ENCODE measurements at regions not wholly inside any gene's neighbourhood (a gene's known extent, or its start where the extent isn't known, plus 50 kb on each side); places are given as distances from the start of the nearest gene placed in this dataset.
A peak's percentile ranks its signal among the peaks of the same experiment; 100 is the strongest.
"Not testable (repeated sequence)": the region's sequence is repeated elsewhere in the genome, so short reads cannot be mapped to it uniquely, and the experiment has no call there.

DNA sequence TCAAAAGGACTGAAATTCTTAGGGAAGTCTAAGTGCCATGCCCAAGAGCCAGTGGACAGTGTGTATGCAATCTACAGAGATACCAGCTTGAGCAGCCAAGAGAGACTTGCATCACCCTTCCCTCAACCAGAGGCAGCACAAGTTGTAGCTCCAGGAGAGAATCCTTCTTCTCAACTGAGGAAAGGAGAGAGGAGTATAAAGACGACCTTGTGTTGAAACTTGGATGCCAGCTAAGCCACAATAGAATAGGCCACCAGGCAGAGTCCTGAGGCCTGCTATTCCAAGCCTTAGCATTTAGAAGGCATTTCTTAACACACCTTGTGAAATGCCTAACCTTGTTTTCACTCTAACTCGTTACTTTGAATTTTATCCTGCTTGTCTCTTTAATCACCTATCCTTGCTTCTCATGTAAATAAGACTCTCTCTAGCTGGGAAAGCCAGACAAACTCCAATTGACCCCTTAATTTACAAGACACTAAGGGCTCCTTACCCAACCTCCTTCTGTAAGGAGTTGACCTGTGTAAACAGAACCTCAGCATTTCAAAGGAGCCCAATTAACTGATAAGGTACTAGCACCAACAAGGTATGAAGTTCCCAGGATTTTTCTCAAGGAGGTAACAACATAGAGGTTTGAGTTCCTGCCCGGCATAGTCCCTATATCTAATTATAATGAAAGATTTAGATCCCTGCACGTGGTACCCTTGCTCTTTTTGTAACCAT lies 738.8 kb downstream of the AMY1C start:
- FAIRE-seq = no peak

DNA sequence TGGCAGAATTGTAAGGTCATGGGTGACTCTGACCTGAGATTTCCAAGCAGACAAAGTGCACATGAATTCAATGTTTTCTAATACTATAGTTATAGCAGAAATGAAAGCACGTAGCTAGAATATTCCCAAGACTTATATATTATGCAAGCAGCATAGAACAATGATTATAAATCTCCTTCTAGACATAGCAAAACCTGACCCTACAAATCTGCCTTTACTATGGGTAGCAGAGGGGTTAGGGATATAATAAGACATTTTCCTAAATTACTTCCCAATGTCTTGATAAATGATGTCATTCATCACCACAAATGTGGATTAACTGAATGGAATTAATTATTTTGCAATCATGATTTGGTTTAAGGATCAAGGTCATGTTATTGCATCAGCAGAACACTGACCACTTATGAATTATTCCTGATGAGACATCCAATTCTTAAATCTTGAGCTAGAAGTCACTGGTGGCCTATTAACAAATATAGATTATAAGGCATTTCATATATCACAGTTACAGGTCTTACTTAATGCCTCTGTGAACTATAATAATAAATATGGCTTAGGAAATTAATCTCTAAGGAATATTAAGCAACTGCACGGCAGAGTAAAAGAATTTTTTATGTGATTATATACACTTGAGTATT lies 776.6 kb downstream of the AMY1C start:
- FAIRE-seq = no peak

DNA sequence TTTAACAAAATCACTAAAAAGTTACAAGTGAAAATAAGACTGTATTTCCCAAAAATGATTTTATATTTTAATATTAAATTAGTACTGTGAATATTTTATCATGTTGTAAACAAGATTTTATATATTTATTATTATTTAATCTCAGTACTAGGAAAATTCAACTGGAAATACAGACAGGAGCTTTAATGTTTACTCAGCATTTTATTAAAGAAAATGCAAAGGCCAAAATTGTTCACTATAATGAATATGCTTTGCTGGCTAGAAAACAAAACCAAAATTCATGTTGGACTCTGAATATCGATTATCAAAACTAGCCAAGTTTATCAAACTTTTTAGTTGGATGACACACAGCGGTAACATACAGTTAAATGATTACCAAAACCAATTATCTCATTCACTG lies 782.3 kb downstream of the AMY1C start:
- FAIRE-seq = peak; percentile 33

DNA sequence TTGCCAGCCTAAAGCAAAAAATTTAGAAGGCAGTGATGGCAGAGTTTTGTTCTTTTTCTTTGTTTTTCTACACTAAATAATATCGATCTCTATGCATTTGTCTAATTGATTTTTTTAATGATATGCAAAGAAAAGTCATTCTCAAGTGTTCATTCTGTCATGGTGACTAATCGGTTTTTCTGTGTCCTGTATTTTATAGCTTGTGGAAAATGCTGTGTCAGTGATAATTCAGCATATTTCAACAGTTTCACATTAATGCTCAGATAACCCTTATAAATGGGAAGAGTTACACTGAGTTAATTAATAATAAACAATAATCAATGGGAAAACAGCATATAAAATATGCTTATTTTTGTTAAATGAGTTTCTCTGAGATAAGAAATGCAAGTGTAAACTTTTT lies 824.9 kb downstream of the AMY1C start:
- FAIRE-seq = no peak

DNA sequence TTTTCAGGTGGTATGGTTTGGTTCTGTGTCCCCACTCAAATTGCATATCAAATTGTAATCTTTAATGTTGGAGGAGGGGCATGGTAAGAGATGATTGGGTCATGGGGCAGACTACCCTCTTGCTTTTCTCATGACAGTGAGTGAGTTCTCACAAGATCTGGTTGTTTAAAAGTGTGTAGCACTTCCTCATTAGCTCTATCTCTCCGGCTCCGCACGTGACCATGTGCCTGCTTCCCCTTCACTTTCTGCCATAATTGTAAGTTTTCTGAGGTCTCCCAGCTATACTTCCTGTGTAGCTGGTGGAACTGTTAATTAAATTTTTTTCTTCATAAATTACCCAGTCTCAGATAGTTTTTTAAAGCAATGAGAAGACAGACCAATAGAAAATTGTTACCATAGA lies 843.2 kb downstream of the AMY1C start:
- no peak for FAIRE-seq

DNA sequence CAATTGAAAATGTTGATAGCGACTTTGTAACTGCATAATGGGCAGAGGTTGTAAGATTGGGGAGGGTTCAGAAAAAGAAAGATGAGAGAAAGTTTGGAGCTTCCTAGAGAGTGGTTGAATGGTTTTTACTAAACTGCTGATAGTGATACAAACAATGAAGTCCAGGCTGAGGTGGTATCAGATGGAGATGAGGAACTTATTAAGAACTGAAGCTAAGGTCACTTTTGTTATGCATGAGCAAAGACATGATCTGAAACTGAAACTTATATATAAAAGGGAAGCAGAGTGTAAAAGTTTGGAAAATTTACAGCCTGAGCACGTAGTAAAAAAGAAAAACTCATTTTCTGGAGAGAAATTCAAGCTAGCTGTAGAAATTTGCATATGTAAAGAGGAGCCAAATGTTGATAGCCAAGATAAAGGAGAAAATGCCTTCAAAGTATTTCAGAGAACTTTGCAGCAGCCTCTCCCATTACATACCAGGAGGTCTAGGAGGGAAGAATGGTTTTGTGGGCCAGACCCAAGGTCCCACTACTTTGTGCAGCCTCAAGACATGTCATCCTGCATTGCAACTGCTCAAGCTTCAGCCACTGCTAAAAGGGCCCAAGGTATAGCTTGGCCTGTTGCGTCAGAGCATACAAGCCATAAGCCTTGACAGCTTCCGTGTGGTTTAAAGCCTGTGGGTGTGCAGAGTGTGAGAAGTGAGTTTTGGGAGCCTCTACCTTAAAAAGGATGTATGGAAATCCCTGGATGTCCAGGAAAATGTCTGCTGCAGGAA lies 843.9 kb downstream of the AMY1C start:
- FAIRE-seq = no peak

DNA sequence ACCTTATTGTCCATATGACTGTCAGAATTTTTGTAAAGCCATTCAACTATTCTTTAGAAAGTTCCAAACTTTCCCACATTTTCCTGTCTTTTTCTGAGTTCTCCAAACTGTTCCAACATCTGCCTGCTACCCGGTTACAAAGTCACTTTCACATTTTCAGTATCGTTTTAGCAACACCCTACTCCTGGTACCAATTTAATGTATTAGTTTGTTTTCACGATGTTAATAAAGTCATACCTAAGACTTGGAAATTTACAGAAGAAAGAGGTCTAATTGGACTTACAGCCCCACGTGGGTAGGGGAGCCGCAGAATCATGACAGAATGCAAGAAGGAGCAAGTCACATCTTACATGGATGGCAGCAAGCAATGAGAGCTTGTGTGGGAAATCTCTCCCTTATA lies 867.8 kb downstream of the AMY1C start:
- no peak for FAIRE-seq

DNA sequence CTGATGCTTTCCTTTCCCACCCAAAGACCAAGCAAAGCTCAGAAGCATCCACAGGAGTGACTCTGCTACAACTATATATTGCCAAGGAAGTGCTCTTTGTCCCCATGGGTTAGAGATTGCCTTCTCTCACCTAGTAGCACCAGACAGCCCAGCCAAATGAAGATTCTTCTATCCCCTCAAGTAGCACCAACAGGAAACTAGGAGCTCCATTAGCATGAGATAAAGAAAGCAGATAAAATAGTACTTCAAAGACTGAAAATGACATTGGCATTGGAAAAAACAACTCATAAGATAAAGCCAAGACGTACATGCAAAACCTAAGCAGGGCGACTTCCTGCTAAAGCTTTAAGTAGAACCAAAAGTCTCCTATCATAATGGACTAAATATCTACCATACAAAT lies 871.5 kb downstream of the AMY1C start:
- FAIRE-seq = no peak

DNA sequence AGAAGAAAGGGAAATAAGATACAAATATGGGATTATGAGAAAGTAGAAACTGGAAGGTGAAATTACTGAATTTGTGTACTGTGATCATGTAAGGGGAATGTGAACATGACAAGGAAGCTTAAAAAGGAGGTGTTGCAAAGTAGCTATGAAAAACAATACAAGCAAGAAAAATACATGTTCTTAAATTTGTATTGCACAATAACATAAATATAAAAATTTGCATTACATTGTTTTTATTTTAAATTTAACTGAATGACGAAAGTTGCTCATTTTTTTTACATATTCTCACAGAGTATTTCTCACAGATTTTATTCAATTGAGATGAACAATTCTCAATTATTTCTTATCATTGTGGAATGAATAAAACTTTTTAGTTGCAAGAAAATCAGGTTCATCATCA lies 874.8 kb downstream of the AMY1C start:
- no peak for FAIRE-seq

DNA sequence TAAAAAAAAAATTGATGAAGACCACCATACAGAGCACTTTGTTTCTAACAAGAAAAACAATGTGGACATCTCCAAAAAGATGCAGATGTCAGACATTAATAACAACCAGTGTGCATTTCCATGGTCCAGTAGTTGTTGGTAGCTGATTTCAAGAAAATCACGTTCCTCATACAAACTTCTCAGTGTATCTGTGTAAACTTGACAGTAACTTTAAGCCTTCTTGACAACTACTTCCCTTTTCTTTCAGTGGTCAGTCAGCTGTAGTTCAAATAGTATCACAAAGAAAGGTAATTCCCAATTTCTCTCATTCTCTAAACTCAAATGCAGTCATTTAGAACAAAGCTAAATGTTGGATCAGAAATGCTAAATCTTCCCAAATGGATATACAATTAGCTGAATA lies 879.9 kb downstream of the AMY1C start:
- no peak for FAIRE-seq

DNA sequence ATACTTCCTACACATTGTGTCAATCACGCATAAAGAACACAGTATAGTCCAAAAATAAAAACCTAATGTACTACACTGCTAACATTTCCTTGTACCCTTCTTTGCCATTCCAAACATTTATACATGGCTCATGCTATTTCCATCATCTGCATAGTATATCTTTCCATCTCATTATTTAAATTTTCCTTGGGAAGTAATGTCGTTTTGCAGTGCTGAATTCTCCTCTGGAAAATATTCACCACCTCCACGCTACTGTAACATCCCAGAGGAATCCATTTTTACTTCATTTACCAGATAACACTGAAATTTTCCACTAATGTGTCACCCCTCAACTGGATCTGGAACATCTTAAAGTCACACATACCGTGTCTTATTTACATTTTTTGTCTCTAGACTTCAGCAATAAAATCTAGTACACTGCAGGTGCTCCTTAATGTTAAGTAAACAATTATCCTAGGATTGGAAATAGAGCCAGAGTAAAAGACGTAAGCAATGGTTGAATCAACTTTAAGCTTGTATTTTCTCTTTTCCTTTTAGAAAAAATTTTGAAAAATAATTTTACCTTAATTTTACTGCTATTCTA lies 881.0 kb downstream of the AMY1C start:
- no peak for FAIRE-seq

DNA sequence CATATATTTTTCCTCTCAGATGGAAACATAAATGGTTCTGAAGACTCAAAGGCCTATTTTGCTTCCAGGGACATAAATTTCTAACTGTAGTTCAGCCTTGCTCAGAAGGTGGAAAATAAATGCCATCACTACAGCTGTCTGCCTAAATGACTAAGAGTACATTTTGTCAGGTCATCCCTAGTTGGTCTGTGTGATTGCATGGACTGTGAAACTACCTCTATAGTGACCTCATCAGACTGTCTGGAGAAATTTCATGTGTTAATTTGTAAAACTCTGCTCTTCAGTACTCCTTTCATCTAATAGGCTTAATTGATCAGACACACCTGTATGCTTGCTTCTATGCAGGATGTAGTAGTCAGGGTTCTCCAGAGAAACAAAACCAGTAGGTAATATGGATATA lies 886.9 kb downstream of the AMY1C start:
- FAIRE-seq = no peak

DNA sequence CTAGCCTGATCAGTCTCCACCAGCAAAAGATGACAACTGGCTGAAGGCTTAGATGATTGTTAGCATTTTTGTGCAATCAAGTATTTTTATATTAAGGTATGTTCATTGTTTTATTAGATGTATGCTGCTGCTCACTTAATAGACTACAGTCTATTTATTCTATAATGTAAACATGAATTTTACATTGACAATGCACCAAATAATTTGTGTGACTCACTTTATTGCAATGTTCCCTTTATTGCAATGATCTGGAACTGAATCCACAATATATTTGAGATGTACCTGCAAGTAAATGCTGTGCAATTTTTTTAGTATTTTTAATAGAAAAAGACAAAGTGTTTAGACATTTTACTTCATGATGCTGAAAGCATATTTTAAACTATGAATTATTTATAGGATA lies 896.5 kb downstream of the AMY1C start:
- no peak for FAIRE-seq

DNA sequence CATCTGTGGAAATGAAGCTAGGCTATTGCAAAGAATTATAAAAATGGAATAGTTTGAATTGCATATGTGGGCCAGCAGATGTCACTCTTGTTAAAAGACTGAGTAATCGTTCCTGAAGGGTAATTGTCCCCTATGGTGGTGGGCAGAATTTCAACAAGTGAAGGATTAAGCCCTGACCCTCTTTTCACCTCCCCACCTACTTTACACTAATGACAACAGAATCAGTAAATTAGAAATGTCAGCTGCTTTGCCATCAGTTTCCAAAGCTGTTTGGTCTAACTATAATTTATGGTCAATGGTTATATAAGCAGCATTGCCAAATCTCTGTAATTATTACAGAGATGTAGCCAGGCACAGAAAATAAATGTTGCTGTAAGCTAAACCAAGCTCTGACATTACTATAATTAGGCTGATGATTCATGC lies 898.6 kb downstream of the AMY1C start:
- no peak for FAIRE-seq

DNA sequence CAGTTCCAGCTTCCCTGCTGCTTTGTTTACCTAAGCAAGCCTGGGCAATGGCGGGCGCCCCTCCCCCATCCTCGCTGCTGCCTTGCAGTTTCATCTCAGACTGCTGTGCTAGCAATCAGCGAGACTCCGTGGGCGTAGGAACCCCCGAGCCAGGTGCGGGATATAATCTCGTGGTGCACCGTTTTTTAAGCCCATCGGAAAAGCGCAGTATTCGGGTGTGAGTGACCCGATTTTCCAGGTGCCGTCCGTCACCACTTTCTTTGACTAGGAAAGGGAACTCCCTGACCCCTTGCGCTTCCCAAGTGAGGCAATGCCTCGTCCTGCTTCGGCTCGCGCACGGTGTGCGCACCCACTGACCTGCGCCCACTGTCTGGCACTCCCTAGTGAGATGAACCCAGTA lies 914.7 kb downstream of the AMY1C start:
- not testable (repeated sequence) for FAIRE-seq

DNA sequence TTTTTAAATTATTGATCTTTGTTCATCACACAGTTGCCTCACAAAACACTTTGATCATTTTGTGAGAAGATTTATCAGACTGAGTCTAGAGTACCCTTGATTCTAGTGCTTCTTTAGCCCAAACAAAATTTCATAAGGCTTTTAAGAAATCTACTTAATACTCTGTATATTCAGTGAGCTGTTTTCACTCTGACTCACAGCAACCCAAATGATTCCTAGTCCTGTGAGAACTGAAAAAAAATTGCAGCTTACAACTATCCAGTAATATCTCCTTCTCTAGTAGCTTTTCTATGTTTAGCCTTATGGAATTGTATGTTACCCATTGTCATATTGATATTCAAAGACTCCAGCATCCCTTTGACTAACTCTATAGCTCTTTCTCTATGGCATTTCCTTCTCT lies 915.6 kb downstream of the AMY1C start:
- no peak for FAIRE-seq

DNA sequence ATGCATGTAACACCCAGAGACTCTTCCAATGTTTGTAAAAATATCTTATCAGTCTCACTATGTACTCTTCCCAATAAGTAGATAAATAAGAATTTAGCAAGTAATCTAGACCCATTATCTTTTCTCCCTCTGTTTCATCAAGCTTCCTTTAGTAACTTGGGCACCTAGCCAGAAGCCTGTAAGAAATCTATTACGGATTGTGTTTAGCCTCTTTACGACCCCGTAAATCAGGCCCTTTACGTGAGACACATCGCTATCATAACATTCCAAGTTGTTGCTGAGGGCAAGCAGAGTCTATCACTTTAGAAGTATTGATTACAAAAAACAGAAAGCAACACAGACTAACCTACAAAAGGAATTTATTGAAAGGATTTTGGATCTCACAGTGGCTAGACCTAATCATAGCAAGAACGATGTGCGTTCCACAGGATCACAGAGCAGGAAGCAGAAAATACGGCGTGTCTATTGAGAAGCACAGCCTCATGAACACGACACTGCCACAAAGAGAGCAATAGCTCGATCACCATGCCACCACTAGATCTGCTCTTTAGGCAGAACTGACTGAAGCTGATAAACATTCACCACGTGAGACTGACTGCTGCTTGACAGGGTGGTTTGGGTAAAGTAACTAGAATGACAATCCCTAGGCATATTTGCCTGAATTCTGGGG lies 922.1 kb downstream of the AMY1C start:
- FAIRE-seq = no peak

DNA sequence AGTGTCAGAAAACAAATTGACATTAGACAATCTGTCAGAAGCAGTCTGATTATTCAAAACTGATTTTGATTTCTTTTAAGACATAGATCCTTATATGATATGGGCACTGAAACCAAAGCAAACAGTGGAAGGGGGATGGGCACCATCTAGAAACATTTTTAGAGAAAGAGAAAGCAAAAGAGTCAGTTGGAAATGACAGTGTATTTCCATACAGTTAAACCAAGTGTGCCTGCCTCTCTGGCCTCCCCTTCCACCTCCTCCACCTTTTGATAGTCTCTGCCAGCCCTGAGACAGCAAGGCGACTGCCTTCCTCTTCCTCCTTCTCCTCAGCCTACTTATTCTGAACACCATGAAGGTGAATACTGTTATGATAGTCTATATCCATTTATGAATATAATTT lies 949.7 kb downstream of the AMY1C start:
- FAIRE-seq = no peak

DNA sequence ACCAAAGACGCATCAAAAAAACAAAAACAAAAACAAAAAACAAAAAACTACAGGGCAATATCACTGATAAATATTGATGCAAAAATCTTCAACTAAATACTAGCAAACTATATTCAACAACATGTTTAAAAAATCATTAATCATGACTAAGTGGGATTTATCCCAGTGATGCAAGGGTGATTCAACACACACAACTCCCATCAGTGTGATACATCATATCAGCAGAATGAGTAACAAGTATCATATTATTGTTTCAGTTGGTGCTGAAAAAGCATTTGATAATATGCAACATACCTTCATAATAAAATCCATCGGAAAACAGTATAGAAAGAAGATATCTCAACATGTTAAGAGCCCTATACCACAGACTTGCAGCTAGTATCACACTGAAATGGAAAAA lies 953.0 kb downstream of the AMY1C start:
- no peak for FAIRE-seq

DNA sequence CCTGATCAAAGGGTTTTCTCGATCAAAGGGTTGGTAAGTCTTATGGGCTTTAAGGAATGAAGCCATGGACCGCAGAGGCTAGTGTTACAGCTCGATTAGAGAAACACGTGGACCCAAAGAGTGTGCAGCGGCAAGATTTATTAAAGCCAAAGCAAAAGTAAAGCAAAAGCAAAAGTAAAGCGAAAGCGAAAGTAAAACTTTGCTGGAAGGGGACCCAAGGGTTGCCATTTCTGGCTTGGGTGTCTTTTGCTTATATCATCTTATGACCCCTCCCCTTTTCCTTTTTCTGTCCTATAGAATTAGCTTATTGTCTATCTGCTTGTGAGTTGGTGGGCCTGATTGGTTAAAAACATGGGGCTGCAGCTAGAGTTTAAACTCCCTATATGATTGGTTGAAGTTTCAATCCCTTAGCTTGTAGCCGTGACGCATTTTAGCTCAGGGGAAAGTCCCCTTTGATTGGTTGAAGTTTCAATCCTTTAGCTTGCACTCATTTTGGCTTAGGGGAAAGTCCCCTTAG lies 957.0 kb downstream of the AMY1C start:
- no peak for FAIRE-seq

DNA sequence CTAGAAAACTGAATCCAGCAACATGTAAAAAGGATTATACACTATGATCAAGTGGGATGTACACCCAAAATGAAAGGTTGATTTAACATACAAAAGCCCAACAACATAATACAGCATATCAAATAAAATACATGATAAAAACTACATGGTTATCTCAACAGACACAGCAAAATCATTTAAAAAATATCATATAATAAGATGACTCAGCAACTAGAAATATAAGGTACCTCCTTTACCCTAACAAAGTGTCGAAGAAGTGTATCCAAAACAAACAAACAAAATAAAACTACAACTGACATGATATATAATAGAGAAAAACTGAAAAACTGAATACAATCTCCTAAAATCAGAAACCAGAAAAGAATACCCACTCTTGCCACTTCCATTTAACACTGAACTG lies 969.1 kb downstream of the AMY1C start:
- FAIRE-seq = no peak

DNA sequence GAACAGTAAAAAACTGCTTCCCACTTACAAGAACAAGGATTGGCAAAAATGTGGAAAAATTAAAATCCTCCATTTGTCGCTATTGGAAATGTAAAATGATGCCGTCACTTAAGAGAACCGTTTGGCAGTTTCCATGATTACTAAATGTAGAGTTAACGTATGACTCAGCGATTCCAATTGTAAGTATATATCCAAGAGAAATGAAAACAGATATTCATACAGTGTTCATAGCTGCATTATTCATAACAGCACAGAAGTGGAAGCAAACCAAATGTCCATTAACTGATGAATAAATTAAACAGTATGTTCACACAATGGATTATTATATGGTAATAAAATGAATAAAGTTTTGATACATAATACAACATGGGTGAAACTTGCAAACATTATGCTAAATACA lies 971.0 kb downstream of the AMY1C start:
- FAIRE-seq = no peak

DNA sequence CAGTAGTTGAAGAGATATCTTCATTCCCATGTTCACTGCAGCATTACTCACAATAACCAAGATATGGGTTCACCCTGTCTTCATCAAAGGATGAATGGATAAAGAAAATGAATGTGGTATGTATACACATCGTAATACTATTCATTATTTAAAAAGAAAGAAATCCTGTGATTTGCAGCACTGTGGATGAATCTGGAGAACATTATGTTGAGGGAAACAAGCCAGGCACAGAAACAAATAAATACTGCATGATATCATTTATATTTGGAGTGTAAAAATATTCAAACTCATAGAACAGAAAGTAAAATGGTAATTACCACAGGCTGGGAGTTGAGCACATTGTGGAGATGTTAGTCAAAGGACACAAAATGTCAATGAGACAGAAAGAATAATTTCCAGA lies 977.2 kb downstream of the AMY1C start:
- peak; percentile 39 for FAIRE-seq
